ENCODE measurements at regions not wholly inside any gene's neighbourhood (a gene's known extent, or its start where the extent isn't known, plus 50 kb on each side); places are given as distances from the start of the nearest gene placed in this dataset.
"Not testable (repeated sequence)": the region's sequence is repeated elsewhere in the genome, so short reads cannot be mapped to it uniquely, and the experiment has no call there.

DNA sequence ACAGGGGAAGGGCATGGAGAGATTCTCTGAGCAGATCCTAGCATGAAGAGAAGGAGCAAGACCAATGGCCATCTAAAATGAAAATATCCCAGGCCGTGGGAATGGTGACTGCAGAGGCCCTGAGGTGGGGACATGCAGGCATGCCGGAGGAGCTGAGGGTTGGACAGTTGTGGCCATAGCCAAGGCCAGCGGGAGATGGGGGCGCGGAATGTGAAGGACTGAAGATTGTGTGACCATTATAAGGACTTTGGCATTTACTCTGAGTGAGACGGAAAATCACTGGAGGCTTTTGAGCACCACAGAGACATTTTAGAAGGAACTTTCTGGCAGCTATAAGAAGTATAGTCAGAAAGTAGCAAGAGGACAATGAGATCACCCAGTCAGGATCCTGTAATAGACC, 341.1 kb downstream of the SFMBT2 start:
- no peak for DNase-seq (ENCODE audit: low read depth)

DNA sequence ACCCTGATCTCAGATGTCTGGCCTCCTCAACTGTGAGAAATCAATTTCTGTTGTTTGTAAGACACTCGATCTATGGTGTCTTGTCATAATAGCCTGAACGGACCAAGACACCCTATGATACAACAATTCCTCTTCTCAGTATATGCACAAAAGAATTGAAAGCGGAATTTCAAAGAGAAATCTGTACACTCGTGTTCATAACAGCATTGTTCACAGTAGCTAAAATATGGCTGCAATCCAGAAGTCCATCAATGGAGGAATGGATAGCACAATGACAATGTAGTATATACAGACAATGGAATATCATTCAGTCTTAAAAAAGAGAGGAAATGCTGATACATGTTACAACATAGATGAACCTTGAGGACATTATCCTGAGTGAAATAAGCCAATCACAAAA, 354.6 kb downstream of the SFMBT2 start:
- no peak for DNase-seq (ENCODE audit: low read depth)

DNA sequence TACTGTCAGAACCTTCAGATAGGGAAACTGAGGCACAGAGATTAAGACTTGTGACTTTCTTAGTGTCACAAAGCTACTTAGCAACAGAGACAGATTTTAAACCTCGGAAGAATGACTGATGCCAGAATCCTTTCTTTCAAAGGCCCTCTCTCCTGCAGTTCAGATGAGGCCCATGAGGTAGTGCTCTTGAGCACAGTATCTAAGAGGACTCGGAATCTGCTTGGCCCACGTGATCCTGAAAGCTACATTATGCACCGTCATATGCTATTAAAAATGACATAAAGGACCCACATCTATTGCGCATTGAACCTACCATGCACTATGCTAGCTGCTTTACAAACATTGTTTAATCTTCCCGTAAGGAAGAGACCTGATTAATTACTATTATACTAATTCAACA, 355.9 kb downstream of the SFMBT2 start:
- DNase-seq (ENCODE audit: low read depth) = no peak

DNA sequence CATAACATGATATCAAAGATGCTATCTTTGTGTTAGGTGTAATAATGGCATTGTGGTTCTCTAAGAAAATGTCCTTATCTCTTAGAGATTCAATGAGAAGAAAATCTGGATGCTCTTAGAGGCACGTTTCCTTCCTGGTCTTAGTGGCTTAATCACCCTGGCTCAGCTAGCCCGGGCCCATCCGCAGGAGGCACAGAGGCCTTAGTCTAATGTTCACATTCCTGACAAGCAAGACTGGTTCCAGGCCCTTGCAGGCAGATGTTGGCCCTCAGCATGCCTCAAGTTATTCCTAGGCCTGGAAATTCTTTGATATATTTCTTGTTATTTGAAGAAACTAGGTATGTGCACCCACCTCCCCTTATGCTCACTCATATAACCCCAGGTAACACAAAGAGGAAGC, 357.6 kb downstream of the SFMBT2 start:
- no peak for DNase-seq (ENCODE audit: low read depth)

DNA sequence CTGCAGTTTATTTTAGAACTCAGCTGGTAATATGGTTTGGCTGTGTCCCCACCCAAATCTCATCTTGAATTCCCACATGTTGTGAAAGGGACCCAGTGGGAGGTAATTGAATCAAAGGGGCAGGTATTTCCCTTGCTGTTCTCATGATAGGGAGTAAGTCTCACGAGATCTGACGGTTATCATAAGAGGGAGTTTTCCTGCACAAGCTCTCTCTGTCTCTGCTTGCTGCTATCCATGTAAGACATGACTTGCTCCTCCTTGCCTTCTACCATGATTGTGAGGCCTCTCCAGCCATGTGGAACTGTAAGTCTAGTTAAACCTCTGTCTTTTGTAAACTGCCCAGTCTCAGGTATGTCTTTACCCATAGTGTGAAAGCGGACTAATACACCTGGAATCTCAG, 360.8 kb downstream of the SFMBT2 start:
- not testable (repeated sequence) for DNase-seq (ENCODE audit: low read depth)

DNA sequence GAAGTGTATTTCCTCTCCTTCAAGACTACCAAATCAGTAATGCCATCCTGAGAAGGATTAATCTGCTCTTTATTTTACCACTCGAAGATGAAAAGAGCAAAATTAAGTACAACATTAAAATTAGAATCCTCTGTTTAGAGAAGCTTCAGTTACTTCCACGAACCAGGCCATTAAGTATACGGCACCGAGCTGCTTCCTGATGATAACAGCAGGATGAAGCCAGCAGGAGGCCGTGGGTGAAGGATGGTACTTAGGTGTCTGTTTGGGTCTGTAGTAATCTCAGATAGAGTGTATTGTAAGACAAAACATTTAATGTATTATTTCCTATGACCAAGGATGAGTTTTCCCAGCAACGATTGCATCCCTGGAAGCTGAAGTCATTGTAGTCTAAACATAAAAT, 362.8 kb downstream of the SFMBT2 start:
- no peak for DNase-seq (ENCODE audit: low read depth)

DNA sequence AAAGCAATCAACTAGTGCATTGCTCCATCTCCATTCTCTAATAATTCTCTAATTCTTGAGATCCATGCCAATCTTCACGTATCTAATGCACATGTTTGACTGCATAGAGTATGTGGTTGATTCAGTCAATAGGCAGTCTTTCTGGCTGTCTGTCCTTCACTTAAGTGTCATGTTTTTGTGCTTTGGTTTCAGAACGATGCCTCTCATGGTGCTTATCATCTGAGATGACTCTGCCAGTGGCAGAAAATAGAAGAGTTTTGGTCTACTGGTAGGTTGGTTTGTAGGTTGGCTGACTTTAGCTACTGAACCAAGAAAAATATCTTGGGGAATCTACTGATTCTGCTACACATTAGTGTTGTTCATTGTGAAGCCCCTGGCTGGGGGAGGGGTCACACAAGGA, 364.2 kb downstream of the SFMBT2 start:
- no peak for DNase-seq (ENCODE audit: low read depth)

DNA sequence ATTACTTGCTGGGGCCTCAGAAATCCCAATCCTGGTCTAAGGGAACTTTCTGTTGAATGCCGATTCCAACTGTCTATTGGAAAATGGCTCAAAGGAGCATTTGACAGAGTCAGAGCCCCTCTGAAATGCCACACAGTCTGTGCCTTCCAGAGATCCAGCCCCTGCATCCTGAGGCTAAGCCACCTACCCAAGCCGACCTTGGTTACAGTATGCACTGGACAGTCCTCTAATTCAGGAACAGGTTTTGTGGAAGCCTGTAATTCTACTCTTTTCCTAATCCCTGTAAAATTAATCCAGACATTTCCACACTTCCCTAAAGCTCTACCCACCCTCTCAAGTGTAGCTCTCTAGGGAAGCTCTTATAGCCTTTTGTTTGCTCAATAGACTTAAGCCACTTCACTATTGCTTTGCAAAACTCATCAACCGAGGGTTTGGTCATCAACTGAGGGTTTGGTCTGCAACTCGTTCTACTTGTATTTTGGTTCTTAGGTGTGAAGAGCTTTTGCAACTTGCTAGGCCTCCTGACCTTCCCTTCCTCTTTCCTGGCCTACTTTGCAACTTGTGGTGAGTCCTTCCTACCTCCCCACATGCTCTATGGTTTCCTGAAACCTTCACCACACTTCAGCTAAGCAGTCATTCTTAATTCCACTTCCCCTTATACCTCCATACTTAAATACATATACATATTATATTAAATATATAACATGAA, 364.8 kb downstream of the SFMBT2 start:
- peak; percentile 31 for DNase-seq (ENCODE audit: low read depth)

DNA sequence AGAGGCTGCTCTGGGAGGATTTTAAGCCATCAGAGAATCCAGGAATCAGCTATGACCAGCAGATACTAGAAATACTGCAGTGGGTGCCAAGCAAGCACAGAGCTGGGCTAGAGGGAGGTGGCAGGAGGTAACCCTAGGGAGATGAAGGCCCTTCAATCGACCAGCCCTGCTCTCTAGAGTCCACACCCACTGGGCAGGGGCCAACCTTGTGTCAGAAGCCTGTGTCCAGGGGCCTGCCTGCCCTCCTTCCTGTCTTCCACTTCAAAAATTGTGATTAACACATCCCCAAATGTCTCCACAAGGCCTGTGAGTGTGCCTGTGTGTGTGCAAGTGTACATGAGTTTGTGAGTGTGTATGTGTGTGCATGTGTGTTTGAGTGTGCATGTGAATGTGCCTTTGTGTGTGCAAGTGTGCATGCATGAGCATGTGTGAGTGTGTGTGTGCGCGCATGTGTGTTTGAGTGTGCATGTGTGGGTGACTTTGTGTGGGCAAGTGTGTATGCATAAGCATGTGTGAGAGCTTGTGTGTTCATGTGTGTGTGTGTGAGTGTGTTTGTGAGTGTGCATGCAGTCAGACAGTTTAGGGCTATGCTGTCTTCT, 367.7 kb downstream of the SFMBT2 start:
- DNase-seq (ENCODE audit: low read depth) = no peak

DNA sequence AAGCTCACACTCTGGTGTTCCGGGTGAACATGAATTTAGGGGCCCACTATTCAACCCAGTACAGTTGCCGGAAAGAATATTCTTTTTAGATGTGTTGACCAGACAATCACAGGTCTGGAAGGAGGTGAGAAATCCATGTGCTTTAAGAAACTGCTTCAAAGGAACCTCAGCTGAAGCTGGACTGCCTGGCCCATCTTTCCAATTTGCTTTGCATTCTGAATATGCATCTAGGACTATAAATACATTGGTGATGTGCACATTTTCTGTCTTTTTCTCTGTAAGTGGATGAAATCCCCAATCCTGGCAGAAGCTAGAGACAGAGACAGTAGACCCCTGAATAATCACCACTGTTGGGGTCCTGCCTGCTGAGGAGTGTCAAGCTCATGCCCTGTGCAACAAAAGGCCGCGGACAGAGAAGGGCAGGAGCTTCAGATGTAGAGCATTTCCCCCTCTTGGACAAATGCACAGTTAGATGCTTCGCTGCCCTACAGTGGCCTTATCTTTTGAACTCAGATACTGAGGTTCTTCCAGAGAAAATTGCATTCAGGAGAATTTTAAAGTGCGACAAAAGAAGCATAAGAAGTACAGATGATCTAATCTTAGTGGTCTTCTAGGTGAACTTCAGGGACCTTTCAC, 368.3 kb downstream of the SFMBT2 start:
- no peak for DNase-seq (ENCODE audit: low read depth)

DNA sequence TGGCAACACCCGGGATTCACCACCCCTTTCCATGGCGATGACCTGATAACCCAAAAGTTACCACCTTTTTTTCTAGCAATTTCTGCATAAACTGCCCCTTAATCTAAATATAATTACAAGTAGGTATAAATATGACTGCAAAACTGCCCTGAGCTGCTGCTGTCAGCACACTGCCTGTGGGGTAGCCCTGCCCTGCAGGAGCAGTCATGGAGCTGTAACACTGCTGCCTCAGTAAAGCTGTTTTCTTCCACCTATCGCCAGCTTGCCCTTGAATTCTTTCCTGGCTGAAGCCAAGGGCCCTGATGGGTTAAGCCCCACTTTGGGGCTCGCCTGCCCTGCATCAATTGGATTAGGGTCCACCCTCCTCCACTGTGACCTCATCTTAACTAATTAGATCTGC, 368.8 kb downstream of the SFMBT2 start:
- DNase-seq (ENCODE audit: low read depth) = no peak

DNA sequence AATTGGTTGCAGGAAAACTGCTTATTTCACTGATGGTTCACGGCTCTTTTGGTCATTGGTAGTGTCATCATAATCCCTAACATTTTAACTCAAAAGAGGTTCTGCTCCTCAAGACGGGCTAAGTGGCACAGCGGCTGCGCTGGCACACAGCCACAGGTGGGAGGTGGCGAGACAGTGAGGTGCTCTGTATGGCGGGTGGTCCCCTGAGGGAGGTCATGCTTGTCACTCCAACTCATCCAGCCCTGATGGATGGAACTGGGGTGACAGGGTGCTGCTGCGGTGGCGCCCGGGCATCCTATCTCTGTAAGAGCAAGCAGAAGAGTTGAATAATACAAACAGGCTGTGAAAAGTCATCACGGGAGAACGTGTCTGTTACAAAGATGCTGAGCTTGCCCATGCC, 370.2 kb downstream of the SFMBT2 start:
- DNase-seq (ENCODE audit: low read depth) = no peak

DNA sequence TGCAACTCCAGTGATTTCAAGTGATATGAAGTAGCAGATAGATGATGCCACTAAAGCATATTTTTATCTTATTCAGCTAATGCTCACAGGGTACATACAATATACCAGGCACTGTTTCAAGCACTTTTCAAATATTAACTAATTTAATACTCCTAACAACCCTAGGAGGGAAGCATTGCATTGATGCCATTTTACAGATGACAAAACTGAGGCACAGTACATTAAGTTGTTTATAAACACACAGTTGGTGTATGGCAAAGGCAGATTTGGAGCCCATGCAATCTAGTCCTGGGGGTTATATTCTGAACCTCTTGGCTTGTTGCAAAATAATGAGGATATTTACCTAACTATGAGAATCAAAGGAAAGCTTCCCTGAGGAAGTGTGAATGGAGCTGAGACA, 371.0 kb downstream of the SFMBT2 start:
- DNase-seq (ENCODE audit: low read depth) = no peak

DNA sequence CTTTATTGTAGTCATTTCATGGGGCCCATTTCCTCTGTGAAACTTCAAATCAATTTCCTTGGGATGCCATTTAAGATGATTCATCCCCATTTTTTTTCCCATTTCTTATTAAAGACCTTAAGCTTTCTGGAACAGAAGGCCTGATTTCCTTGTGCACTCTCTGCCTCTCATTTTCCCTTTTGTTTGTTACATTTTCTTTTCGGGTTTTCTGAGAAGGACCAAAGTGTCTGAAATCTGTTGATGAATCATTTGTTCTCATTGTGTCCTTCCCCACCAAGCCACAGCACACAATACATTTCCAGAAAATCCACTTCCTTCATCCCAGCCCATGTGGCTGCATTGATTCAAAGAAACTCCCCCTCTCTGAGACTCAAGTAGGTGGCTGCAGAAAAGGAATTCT, 372.4 kb downstream of the SFMBT2 start:
- DNase-seq (ENCODE audit: low read depth) = no peak

DNA sequence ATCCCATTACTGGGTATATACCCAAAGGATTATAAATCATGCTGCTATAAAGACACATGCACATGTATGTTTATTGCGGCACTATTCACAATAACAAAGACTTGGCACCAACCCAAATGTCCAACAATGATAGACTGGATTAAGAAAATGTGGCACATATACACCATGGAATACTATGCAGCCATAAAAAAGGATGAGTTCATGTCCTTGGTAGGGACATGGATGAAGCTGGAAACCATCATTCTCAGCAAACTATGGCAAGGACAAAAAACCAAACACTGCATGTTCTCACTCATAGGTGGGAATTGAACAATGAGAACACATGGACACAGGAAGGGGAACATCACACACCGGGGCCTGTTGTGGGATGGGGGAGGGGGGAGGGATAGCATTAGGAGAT, 373.4 kb downstream of the SFMBT2 start:
- not testable (repeated sequence) for DNase-seq (ENCODE audit: low read depth)

DNA sequence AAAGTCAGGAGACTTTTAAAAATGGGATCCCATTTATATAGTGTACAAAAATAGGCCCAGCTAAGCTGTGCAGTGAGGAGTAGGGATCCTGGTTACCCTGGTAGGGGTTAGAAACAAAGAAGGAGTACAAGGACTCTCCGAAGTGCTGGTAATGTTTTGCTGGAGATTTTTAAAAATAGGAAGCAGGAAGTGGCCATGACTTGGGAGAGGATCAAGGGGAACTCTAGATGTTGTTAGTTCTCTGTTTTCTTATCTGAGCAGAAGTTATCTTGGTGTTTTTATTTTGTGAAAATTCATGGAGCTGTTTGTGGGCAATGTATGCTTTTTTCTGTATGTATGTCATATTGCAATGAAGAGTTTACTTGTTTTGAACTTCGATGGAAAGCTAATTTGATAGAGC, 373.9 kb downstream of the SFMBT2 start:
- DNase-seq (ENCODE audit: low read depth) = no peak

DNA sequence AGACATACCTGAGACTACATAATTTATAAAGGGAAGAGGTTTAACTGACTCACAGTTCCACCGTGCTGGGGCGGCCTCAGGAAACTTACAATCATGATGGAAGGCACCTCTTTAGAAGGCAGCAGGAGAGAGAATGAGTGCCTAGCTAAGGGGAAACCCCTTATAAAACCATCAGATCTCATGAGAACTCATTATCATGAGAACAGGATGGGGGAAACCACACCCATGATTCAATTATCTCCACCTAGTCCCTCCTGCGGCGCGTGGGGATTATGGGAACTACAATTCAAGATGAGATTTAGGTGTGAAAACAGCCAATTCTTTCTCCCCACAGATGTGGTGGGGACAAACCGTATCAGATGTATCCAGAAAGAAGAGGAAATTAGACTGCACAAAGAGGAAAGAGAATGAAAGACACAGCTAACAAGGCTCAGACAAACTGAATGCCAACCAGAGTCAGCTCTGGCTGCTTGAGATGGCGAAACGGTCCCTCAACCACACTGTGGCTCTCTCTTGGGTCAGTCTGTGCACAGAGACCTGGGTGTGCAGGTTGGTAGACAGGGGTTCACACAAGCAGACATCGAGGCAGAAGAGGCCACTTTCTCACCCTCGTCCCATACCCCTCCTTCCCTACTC, 375.6 kb downstream of the SFMBT2 start:
- peak; percentile 21 for DNase-seq (ENCODE audit: low read depth)

DNA sequence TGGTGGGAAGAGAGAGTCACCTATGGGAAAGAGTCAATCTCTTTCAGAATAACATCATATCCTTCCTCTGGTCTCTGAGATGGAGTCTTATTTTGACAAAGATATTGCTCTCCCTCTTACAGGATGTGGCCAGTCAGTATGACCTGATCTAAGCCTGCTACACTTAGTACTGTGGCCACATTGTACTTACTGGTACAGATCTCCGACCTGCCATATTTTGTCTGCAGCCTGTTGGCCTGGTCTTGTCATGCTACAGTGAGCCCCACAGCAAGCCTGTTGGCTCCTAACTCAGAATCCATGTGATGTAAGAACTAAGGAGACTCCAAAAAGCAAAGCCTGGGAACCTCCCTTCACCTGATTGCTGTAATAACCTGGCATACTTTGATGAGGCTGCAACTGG, 377.8 kb downstream of the SFMBT2 start:
- DNase-seq (ENCODE audit: low read depth) = no peak

DNA sequence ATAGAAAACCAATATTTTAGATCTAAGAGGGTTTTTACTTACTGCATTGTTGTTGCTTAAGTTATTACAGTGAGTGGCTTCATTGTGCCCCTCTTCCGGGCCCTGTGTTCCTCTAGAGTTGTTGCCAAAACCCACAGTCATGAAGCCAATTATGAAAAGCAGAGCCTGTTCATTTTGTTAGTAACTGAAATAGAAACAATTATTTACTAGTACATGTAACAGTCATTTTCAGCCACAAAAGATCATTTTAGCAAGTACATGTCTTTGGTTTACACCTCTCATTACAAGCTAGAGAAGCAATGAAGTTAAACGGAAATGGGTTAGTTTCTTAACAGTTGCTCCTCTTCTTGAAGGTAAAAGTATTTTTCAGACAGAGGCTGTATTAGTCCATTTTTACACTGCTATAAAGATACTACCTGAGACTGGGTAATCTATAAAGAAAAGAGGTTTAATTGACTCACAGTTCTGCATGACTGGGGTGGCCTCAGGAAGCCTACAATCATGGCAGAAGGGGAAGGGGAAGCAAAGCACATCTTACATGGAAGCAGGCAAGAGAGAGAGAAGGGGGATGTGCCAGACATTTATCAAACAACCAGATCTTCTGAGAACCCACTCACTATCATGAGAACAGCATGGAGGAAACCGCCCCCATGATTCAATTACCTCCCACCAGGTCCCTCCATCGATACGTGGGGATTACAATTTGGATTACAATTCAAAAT, 380.5 kb downstream of the SFMBT2 start:
- DNase-seq (ENCODE audit: low read depth) = no peak

DNA sequence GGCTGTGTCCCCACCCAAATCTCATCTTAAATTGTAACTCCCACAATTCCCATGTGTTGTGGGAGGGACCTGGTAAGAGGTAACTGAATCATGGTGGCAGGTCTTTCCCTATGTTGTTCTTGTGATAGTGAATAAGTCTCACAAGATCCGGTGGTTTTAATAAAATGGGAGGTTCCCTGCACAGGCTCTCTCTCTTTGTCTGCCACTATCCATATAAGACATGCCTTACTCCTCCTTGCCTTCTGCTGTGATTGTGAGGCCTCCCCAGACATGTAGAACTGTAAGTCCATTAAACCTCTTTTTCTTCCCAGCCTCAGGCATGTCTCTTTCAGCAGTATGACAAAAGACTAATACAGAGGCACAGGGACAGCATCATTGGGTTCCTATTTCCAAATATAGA, 381.2 kb downstream of the SFMBT2 start:
- no peak for DNase-seq (ENCODE audit: low read depth)

DNA sequence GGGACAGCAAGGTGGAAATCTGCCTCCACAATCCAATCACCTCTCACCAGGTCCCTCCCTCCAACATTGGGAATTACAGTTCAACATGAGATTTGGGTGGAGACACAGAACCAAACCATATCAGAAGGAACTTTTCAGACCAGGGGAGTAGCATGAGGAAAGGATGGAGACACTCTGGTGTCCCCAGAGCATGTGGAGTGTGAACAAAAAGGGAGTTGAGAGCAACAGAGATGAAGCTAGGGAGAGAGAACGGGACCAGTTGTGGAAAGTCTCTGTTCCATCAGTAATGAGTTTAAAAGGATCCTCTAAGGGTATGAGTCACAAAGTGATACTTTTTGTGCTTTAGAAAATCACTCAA, 382.0 kb downstream of the SFMBT2 start:
- no peak for DNase-seq (ENCODE audit: low read depth)

DNA sequence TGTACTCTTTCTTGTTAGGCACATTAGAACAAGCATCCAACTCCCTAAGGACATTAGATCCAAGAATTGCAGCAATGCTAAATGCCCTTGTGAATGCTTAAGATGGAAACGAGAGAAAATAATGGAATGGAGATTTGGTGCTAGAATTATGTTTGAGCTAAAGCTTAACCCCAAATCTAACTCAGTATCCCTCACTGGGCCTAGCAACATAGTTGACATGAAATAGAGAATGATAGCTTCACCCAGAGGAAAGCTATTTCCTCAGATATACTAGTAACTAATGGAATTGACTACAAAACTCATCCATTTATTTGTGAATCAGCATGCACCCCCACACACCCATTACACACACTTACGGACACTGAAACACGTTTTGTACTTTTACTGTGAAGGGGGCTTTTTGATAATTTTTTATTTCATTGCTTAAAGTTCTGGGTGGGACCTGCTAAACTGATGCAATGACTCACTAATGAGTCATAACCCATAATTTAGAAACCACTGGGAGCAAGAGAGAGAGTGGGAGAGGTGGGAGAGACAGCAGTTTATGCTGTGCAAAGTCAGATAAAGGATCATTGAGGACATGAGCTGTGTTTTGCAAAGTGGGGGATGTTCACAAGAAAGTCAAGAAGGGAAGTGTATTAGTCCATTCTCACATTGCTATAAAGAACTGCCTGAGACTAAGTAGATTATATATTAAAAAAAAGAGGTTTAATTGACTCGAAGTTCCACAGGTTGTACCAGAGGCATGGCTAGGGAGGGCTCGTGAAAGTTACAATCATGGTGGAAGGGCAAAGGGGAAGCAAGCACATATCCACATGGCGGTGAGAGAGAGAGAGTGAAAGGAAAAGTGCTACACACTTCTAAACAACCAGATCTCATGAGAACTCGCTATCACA, 382.7 kb downstream of the SFMBT2 start:
- no peak for DNase-seq (ENCODE audit: low read depth)

Data from activated gamma-delta T cell treated with anti-CD3 and anti-CD28 coated beads, Interleukin-2, amount 50 U/mL, for 16 hours (primary cell).